NB4 (cell line): ENCODE measurements at regions not wholly inside any gene's neighbourhood (a gene's known extent, or its start where the extent isn't known, plus 50 kb on each side); places are given as distances from the start of the nearest gene placed in this dataset.

Experiments used
- MAX ChIP-seq: IDR thresholded peaks from 2 replicates; pipeline ENCODE4 v1.6.1; 2011; ENCODE audit warnings: low read depth, low read length
- MYC ChIP-seq: IDR thresholded peaks from 2 replicates; pipeline ENCODE4 v1.6.1; 2011; ENCODE audit warnings: low read depth, low read length
- POLR2A ChIP-seq: IDR thresholded peaks from 2 replicates; pipeline ENCODE4 v1.6.1; 2011; ENCODE audit warnings: mild to moderate bottlenecking; ENCODE audit not compliant: insufficient read length; ENCODE audit errors: extremely low read depth
- TF ChIP-seq, protein P1 (sequence below): IDR thresholded peaks from one replicate; pipeline ENCODE4 v1.5.1; 2012; ENCODE audit warnings: low read depth, low read length

DNA sequence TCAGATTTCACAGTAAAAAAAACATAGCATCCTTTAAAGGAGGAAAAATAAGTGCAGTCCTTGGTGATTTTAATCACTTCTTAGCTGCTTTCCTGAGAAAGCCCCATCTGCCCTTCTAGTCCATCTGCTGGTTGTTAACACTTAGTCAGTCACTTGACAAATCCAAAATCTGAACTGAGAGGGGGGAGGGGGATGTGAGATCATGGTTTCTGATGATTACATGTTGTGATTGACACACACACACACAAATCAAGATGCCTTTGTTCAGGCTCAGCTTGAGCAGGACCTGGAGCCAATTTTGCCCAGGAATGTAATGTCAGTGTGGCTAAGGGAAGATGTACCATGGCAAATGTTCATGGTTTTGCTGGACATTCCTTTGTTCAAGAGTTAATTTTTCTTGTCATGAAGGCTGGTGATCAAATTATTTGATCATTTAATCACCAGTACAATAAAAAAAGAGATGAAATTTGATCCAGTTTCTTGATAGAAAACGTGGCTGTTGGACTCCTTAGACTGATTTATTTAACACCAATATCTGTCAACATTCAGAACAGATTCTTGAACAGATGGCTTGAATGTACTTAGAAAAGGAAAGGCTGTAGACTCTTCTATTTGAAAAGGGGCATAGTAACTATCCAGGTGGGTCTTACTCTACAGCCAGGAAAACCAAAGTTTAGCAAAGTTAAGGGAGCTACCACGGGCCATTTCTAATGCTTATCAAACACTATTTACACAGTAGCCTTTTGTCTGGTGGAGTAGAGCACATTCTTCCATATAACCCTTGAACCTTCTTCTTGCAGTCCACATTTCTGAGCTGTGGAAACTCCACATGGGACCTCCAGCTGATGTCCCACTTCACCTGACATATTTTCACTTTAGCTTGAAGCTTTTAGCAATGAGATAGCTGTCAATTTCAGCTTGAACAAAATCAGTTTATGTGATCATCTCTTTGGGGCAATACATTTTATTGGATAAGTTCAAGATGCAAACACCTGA is 408.7 kb downstream of the PIK3C3 start:
- TF ChIP-seq, protein P1, sequence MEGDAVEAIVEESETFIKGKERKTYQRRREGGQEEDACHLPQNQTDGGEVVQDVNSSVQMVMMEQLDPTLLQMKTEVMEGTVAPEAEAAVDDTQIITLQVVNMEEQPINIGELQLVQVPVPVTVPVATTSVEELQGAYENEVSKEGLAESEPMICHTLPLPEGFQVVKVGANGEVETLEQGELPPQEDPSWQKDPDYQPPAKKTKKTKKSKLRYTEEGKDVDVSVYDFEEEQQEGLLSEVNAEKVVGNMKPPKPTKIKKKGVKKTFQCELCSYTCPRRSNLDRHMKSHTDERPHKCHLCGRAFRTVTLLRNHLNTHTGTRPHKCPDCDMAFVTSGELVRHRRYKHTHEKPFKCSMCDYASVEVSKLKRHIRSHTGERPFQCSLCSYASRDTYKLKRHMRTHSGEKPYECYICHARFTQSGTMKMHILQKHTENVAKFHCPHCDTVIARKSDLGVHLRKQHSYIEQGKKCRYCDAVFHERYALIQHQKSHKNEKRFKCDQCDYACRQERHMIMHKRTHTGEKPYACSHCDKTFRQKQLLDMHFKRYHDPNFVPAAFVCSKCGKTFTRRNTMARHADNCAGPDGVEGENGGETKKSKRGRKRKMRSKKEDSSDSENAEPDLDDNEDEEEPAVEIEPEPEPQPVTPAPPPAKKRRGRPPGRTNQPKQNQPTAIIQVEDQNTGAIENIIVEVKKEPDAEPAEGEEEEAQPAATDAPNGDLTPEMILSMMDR, result no peak
- TF ChIP-seq MAX (no peak), POLR2A (no peak), MYC (no peak)
